ENCODE measurements at regions not wholly inside any gene's neighbourhood (a gene's known extent, or its start where the extent isn't known, plus 50 kb on each side); places are given as distances from the start of the nearest gene placed in this dataset.

- in situ Hi-C loops (cut with MboI; ENCODE audit: low pct_unique_long_range_greater_than_20kb, low sequenced_read_pairs, unreplicated experiment): no loop called here
- no peak for DNase-seq (ENCODE audit: low spot score)
- no peak for TF ChIP-seq CTCF (IDR thresholded peaks at IDR 0.05; ENCODE audit: extremely low read depth, insufficient read depth, missing control alignments)
Measured at GRCh38 chr5:38078161-38078560, 180.2 kb upstream of the EGFLAM start.

GRCh38 chr5:38077652-38078051, 180.7 kb upstream of the EGFLAM start:
- DNase-seq (ENCODE audit: low spot score): no peak
- no peak for TF ChIP-seq CTCF (IDR thresholded peaks at IDR 0.05; ENCODE audit: extremely low read depth, insufficient read depth, missing control alignments)
- in situ Hi-C loops (cut with MboI; ENCODE audit: low pct_unique_long_range_greater_than_20kb, low sequenced_read_pairs, unreplicated experiment): no loop called here

- no peak for TF ChIP-seq CTCF (IDR thresholded peaks at IDR 0.05; ENCODE audit: extremely low read depth, insufficient read depth, missing control alignments)
- DNase-seq (ENCODE audit: low spot score): no peak
- in situ Hi-C loops (cut with MboI; ENCODE audit: low pct_unique_long_range_greater_than_20kb, low sequenced_read_pairs, unreplicated experiment): no loop called here
Measured at GRCh38 chr5:38071831-38072694, 186.3 kb upstream of the EGFLAM start.

- DNase-seq (ENCODE audit: low spot score): no peak
- in situ Hi-C loops (cut with MboI; ENCODE audit: low pct_unique_long_range_greater_than_20kb, low sequenced_read_pairs, unreplicated experiment): no loop called here
- no peak for TF ChIP-seq CTCF (IDR thresholded peaks at IDR 0.05; ENCODE audit: extremely low read depth, insufficient read depth, missing control alignments)
Measured at GRCh38 chr5:38070304-38070950, 187.9 kb upstream of the EGFLAM start.

- TF ChIP-seq CTCF (IDR thresholded peaks at IDR 0.05; ENCODE audit: extremely low read depth, insufficient read depth, missing control alignments): no peak
- in situ Hi-C loops (cut with MboI; ENCODE audit: low pct_unique_long_range_greater_than_20kb, low sequenced_read_pairs, unreplicated experiment): no loop called here
- no peak for DNase-seq (ENCODE audit: low spot score)
Measured at GRCh38 chr5:38069360-38069759, 189.0 kb upstream of the EGFLAM start.

GRCh38 chr5:38060354-38060753, 198.0 kb upstream of the EGFLAM start:
- in situ Hi-C loops (cut with MboI; ENCODE audit: low pct_unique_long_range_greater_than_20kb, low sequenced_read_pairs, unreplicated experiment): no loop called here
- no peak for DNase-seq (ENCODE audit: low spot score)
- TF ChIP-seq CTCF (IDR thresholded peaks at IDR 0.05; ENCODE audit: extremely low read depth, insufficient read depth, missing control alignments): no peak

All from GM13977 (cell line).